ENCODE measurements at regions not wholly inside any gene's neighbourhood (a gene's known extent, or its start where the extent isn't known, plus 50 kb on each side); places are given as distances from the start of the nearest gene placed in this dataset.

GRCh38 chr6:53412751-53413150 is 64.0 kb upstream of the ELOVL5 start:
- DNase-seq = no peak

GRCh38 chr6:53412021-53412715 is 63.4 kb upstream of the ELOVL5 start:
- no peak for DNase-seq

- no peak for DNase-seq
Observed at GRCh38 chr6:53411451-53411850, 62.7 kb upstream of the ELOVL5 start.

DNA sequence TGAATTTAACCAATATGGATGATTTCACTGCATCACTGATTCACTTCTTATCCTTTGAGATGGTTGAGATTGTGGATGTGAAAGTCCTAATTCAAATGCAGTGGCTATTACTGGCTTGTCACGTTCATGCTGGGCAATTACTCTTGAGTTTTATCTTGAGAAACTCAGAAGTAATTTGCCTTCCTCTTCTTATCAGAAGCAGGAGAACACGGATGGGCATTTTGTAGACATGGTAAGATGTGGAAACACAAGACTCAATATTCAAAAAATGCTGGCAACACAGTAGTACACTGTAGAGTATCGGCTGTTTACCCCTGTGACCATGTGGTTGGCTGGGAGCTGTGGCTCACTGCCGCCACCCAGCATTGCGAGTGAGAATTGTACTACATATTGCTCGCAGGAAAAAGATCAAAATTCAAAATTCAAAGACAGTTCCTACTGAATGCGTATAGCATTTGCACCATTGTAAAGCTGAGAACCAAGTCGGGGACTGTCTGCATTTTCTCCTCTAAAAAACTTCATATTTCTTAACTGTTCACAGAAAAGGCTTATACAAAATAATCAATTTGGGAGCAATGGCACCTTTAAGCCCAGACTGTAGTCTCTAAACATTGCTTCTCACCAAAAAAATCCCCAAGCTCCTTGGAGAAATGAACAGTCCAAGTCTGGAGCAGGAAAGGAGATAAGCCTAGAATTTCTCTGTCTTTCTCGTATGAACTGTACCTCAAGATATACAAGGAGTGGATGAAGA is 61.9 kb upstream of the ELOVL5 start:
- no peak for DNase-seq

DNA sequence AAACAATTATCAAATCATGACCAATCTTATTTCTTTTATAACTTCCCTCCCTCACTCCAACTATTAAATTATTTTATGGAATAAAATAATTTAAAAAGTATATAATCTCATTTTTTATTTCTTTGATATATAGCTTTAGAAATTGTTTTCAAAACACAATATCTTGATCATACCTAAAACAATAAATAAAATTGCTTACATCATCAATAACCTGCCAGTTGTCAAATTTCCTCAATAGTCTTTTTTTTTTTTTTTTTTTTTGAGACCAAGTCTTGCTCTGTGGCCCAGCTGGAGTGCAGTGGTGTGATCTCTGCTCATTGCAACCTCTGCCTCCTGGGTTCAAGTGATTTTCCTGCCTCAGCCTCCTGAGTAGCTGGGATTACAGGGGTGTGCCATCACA is 60.1 kb upstream of the ELOVL5 start:
- no peak for DNase-seq

GRCh38 chr6:53399027-53399344 is 50.2 kb upstream of the ELOVL5 start:
- DNase-seq = no peak

DNA sequence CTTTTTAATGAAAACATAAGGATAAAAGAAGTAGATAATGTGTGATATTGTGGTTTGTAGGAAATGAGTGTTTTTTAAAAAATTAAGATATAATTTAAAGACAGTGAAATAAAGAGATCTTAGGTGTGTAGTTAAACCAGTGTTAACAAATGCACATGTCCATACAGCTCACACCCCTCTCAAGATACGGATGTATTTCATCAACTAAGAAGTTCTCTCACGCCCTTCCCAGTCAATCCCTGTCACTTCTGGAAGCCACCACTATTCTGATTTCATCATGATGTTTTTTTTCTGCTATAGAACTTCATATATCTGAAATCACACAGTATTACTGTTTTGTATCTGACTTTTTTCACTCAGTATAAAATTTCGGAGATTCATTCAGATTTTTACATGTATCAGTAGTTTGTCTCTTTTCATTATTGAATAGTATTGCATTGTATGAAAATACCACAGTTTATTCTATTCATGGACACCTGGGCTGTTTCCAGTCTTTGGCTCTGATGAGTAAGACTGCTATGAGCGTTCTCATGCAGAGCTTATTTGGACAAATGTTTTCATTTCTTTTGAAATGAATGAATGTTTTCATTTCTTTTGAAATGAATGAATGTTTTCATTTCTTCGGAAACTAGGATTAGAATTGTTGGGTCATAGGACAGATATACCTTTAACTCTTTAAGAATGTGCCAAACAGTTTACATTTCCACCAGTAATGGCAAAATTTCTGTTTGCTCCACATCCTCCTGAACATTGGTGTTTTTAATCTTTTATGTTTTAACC is 49.7 kb upstream of the ELOVL5 start:
- DNase-seq = no peak
